Parathyroid adenoma (tissue), 2 donors: ENCODE measurements at regions not wholly inside any gene's neighbourhood (a gene's known extent, or its start where the extent isn't known, plus 50 kb on each side); places are given as distances from the start of the nearest gene placed in this dataset.

Source experiments
- H2AFZ ChIP-seq: fragments of 300-600 bp; sonication (generic); one replicate; pipeline ENCODE4 v1.7.0; 2017; ENCODE audit warnings: antibody characterized with exemption, mild to moderate bottlenecking
- H3K27ac ChIP-seq: fragments of 300-600 bp; sonication (generic); one replicate; pipeline ENCODE4 v1.7.0; 2017
- H3K27me3 ChIP-seq: fragments of 300-600 bp; sonication (generic); one replicate; pipeline ENCODE4 v1.7.0; 2017; ENCODE audit warnings: low read length; ENCODE audit not compliant: control insufficient read depth, insufficient read depth
- H3K36me3 ChIP-seq: fragments of 300-600 bp; sonication (generic); one replicate; pipeline ENCODE4 v1.7.0; 2017; ENCODE audit warnings: low read length; ENCODE audit not compliant: control insufficient read depth, insufficient read depth
- H3K4me1 ChIP-seq: fragments of 300-600 bp; sonication (generic); one replicate; pipeline ENCODE4 v1.7.0; 2017; ENCODE audit warnings: control low read depth
- H3K4me2 ChIP-seq: fragments of 300-600 bp; sonication (generic); one replicate; pipeline ENCODE4 v1.7.0; 2017; ENCODE audit warnings: low read length
- H3K4me3 ChIP-seq: fragments of 300-600 bp; sonication (generic); one replicate; pipeline ENCODE4 v1.7.0; 2017; ENCODE audit warnings: low read depth, low read length
- H3K79me2 ChIP-seq: fragments of 300-600 bp; sonication (generic); one replicate; pipeline ENCODE4 v1.7.0; 2017; ENCODE audit warnings: control low read depth
- H3K9ac ChIP-seq: fragments of 300-600 bp; sonication (generic); one replicate; pipeline ENCODE4 v1.7.0; 2017; ENCODE audit warnings: mild to moderate bottlenecking
- H3K9me3 ChIP-seq: fragments of 300-600 bp; sonication (generic); one replicate; pipeline ENCODE4 v1.7.0; 2017; ENCODE audit warnings: low read length; ENCODE audit not compliant: control insufficient read depth
- TF ChIP-seq, protein P1 (sequence below): fragments of 300-600 bp; sonication (generic); IDR thresholded peaks from one replicate; pipeline ENCODE4 v1.7.0; 2017; ENCODE audit warnings: antibody characterized with exemption, mild to moderate bottlenecking
- donor health status: primary hyperparathyroidism.

DNA sequence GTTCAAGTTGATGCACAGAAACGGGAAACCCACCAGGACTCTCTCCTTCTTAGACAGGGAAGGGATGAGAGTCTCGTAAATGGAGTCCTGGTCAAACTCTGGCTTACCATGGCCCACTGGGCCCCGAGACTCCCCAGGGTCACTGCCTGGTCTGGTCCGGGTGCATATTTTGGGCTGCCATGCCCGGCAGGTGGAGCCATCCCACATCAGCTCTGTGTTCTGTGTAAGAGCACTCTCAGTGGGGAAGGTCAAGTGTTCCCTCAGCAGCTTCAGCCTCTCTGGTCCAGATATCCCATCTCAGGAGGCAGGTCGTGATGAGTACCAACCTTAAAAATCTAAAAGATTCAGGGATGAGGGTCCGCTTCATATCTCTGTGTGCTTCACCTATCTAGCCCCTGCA is 138.8 kb downstream of the EDN3 start:
- Histone ChIP-seq H3K27me3 (no peaks in the 10 kb centered on the region), H3K9ac (no peak overlapping the region), H3K4me2 (no peak overlapping the region), H3K4me1 (no peaks in the 10 kb centered on the region), H3K9me3 (no peaks in the 10 kb centered on the region), H2AFZ (no peak overlapping the region), H3K4me3 (no peak overlapping the region), H3K36me3 (no peaks in the 10 kb centered on the region), H3K27ac (no peak overlapping the region), H3K79me2 (no peaks in the 10 kb centered on the region)
- TF ChIP-seq, protein P1, sequence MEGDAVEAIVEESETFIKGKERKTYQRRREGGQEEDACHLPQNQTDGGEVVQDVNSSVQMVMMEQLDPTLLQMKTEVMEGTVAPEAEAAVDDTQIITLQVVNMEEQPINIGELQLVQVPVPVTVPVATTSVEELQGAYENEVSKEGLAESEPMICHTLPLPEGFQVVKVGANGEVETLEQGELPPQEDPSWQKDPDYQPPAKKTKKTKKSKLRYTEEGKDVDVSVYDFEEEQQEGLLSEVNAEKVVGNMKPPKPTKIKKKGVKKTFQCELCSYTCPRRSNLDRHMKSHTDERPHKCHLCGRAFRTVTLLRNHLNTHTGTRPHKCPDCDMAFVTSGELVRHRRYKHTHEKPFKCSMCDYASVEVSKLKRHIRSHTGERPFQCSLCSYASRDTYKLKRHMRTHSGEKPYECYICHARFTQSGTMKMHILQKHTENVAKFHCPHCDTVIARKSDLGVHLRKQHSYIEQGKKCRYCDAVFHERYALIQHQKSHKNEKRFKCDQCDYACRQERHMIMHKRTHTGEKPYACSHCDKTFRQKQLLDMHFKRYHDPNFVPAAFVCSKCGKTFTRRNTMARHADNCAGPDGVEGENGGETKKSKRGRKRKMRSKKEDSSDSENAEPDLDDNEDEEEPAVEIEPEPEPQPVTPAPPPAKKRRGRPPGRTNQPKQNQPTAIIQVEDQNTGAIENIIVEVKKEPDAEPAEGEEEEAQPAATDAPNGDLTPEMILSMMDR: no peak

DNA sequence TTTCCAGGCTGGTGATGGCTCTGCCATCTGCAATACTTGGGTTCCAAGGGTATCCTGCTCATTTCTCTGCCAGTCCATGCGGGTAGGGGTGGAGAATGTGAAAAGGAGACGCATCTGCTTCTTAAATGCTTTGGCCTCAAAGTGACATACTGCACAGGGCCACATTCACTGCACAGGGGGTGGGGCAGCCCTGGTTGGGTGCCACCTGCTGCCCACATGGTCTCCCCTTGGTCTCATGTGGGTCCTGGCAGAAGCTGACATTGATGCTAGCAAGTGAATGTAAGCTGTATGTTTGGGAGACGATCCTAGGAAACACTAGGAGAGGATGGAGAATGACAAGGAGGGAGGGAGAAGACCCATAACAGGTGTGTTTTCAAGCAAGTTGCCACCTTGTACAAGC is 140.9 kb downstream of the EDN3 start:
- Histone ChIP-seq H3K36me3 (no peaks in the 10 kb centered on the region), H3K4me3 (no peak overlapping the region), H3K27ac (no peak overlapping the region), H3K4me1 (no peaks in the 10 kb centered on the region), H3K9me3 (no peaks in the 10 kb centered on the region), H3K4me2 (no peak overlapping the region), H3K79me2 (no peaks in the 10 kb centered on the region), H3K27me3 (no peaks in the 10 kb centered on the region), H3K9ac (no peak overlapping the region), H2AFZ (no peak overlapping the region)
- TF ChIP-seq, protein P1: no peak

DNA sequence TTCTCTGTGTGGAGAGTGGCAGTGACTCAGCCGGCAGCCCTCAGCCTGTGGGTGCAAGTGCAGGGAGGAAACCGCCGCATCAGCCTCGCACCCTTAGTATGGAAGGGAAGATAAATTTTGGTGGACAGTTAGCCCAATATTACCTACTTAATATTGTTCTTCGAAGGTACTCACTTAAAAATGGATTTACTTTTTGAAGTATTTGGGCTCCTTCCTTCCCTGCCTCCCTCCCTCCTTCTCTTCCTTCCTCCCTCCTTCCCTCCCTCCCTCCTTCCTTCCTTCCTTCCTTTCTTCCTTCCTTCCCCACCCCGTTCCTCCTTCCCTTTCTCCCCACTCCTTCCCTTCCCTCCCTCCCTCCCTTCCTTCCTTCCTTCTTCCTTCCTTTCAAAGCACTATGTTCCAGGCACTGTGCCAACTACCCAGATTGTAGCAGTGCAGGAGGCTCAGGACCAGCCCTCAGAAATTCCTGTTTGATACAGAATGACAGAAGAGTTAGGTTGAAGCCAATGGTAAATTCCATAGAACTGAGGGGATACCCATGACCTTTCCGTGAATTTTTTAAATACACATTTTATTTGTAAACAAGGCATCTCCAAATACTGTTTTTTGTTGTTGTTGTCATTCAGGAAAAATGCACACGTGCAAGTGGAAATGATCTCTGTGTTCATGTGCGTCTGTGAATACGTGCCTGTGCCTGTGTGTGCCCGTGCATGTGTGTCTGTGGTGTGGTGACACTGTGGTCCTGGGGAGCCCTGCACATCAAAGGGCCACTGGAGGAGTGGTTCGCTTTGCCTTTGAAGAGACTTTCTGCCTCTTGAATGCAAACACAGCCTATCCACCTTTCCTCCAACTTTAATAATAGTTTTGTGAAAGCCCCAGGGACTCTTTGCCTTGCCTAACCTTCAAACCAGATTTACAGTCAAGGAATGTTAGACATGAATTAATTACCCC is 141.7 kb downstream of the EDN3 start:
- Histone ChIP-seq H3K4me1 (no peaks in the 10 kb centered on the region), H3K9me3 (no peaks in the 10 kb centered on the region), H3K27me3 (no peaks in the 10 kb centered on the region), H3K4me2 (no peak overlapping the region), H3K9ac (no peak overlapping the region), H3K27ac (no peak overlapping the region), H3K4me3 (no peak overlapping the region), H3K36me3 (no peaks in the 10 kb centered on the region), H3K79me2 (no peaks in the 10 kb centered on the region), H2AFZ (no peak overlapping the region)
- TF ChIP-seq, protein P1: no peak

DNA sequence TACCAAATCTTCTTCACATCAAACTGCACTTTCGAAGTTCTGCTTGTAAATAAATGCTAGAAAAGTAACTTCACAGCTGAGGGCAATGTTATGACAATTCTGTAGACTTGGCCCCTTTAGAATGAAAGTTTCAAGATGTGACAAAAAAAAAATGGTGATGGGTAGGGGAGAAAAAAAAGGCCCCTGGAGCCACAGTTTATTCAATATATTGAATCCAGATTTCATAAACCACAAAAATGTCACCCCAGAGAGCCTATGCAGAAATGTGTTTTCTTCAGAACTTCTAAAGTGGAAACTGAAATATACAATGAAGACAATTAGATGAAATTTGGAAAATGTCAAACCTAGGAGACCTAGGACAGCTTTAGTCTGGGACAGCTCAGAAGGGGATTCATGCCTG is 143.1 kb downstream of the EDN3 start:
- no peaks in the 10 kb centered on the region for H3K4me1 ChIP-seq
- no peak overlapping the region for H3K4me3 ChIP-seq
- H3K27ac ChIP-seq: no peak overlapping the region
- H3K9ac ChIP-seq: no peak overlapping the region
- no peak overlapping the region for H3K4me2 ChIP-seq
- no peaks in the 10 kb centered on the region for H3K79me2 ChIP-seq
- H3K9me3 ChIP-seq: no peaks in the 10 kb centered on the region
- no peak overlapping the region for H2AFZ ChIP-seq
- H3K27me3 ChIP-seq: no peaks in the 10 kb centered on the region
- TF ChIP-seq, protein P1: no peak
- no peaks in the 10 kb centered on the region for H3K36me3 ChIP-seq

DNA sequence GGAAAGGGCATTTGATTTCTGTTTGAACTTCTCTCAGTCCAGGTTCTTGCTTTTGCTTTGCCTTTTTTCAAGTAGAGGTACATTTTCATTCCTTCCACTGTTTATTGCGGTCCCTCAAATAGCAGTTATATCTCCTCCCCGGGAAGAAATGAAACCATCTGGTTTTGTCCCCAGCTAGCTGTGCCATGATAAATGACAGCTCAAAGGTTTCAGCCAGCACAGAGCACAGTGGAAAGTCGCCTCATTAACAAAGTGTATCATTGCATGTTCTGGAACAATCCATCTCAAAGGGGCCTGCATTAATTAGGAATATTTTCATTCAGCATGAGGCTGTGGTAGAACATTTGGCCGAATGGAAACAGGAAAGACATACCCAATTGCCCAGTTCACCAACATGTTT is 146.0 kb downstream of the EDN3 start:
- H2AFZ ChIP-seq: no peak overlapping the region
- no peaks in the 10 kb centered on the region for H3K27me3 ChIP-seq
- H3K4me3 ChIP-seq: no peak overlapping the region
- H3K4me1 ChIP-seq: no peaks in the 10 kb centered on the region
- H3K9ac ChIP-seq: no peak overlapping the region
- H3K27ac ChIP-seq: no peak overlapping the region
- no peak overlapping the region for H3K4me2 ChIP-seq
- H3K79me2 ChIP-seq: no peaks in the 10 kb centered on the region
- H3K9me3 ChIP-seq: no peaks in the 10 kb centered on the region
- H3K36me3 ChIP-seq: no peaks in the 10 kb centered on the region
- TF ChIP-seq, protein P1: no peak
